H9 (cell line): ENCODE measurements at regions not wholly inside any gene's neighbourhood (a gene's known extent, or its start where the extent isn't known, plus 50 kb on each side); places are given as distances from the start of the nearest gene placed in this dataset.

ENCODE experiments used
- DNase-seq: peaks from one replicate; pipeline ENCODE4 v3.0.0-alpha.2; 2017
- H2AFZ ChIP-seq: one replicate; pipeline ENCODE4 v1.6.1; 2013; ENCODE audit warnings: mild to moderate bottlenecking, low read length, control low read depth, moderate library complexity
- H2AK5ac ChIP-seq: 2 replicates; pipeline ENCODE4 v1.6.1; 2013; ENCODE audit warnings: low read length, control low read depth, mixed read lengths; ENCODE audit not compliant: insufficient read length
- H2BK120ac ChIP-seq: one replicate; pipeline ENCODE4 v1.6.1; 2013; ENCODE audit warnings: low read depth, mild to moderate bottlenecking, low read length, control low read depth, inconsistent platforms; ENCODE audit not compliant: poor library complexity, severe bottlenecking
- H2BK12ac ChIP-seq: 2 replicates; pipeline ENCODE4 v1.6.1; 2013; ENCODE audit warnings: low read length, control low read depth, mixed read lengths, low read depth; ENCODE audit not compliant: insufficient read length
- H2BK15ac ChIP-seq: 2 replicates; pipeline ENCODE4 v1.6.1; 2013; ENCODE audit warnings: low read depth, low read length, control low read depth
- H2BK20ac ChIP-seq: one replicate; pipeline ENCODE4 v1.6.1; 2013; ENCODE audit warnings: low read depth, mild to moderate bottlenecking, low read length, control low read depth, inconsistent platforms; ENCODE audit not compliant: poor library complexity, severe bottlenecking
- H2BK5ac ChIP-seq: 2 replicates; pipeline ENCODE4 v1.6.1; 2013; ENCODE audit warnings: low read length, control low read depth, mixed read lengths; ENCODE audit not compliant: insufficient read length
- H3K14ac ChIP-seq: 2 replicates; pipeline ENCODE4 v1.6.1; 2013; ENCODE audit warnings: low read length, control low read depth; ENCODE audit not compliant: insufficient read depth
- H3K18ac ChIP-seq: 2 replicates; pipeline ENCODE4 v1.6.1; 2013; ENCODE audit warnings: low read depth, mild to moderate bottlenecking, mixed read lengths, low read length, control low read depth; ENCODE audit not compliant: insufficient read length
- H3K23ac ChIP-seq: 2 replicates; pipeline ENCODE4 v1.6.1; 2013; ENCODE audit warnings: low read length, control low read depth, mixed read lengths, low read depth; ENCODE audit not compliant: insufficient read length
- H3K23me2 ChIP-seq: 2 replicates; pipeline ENCODE4 v1.6.1; 2013; ENCODE audit warnings: low read depth, mild to moderate bottlenecking, mixed read lengths, low read length, control low read depth; ENCODE audit not compliant: insufficient read length, poor library complexity, severe bottlenecking
- H3K27ac ChIP-seq: 2 replicates; pipeline ENCODE4 v1.5.1; 2013; ENCODE audit warnings: low read length, control low read depth, mixed read lengths, low read depth; ENCODE audit not compliant: insufficient read length
- H3K27me3 ChIP-seq: 2 replicates; pipeline ENCODE4 v1.6.1; 2013; ENCODE audit warnings: low read length, control low read depth, inconsistent platforms; ENCODE audit not compliant: insufficient read depth
- H3K4ac ChIP-seq: 2 replicates; pipeline ENCODE4 v1.6.1; 2013; ENCODE audit warnings: low read depth, mild to moderate bottlenecking, control low read depth, inconsistent platforms, low read length, moderate library complexity
- H3K4me1 ChIP-seq: 2 replicates; pipeline ENCODE4 v1.6.1; 2013; ENCODE audit warnings: low read length, control low read depth, inconsistent platforms; ENCODE audit not compliant: insufficient read depth
- H3K4me2 ChIP-seq: 2 replicates; pipeline ENCODE4 v1.6.1; 2013; ENCODE audit warnings: low read length, control low read depth, mixed read lengths; ENCODE audit not compliant: insufficient read length, insufficient read depth
- H3K56ac ChIP-seq: 2 replicates; pipeline ENCODE4 v1.6.1; 2013; ENCODE audit warnings: low read depth, mild to moderate bottlenecking, mixed read lengths, low read length, control low read depth; ENCODE audit not compliant: insufficient read length
- H3K79me1 ChIP-seq: 2 replicates; pipeline ENCODE4 v1.6.1; 2013; ENCODE audit warnings: low read depth, mild to moderate bottlenecking, moderate library complexity, low read length, control low read depth, inconsistent platforms; ENCODE audit not compliant: insufficient read depth, poor library complexity, severe bottlenecking
- H3K79me2 ChIP-seq: 2 replicates; pipeline ENCODE4 v1.6.1; 2013; ENCODE audit warnings: low read length, control low read depth, inconsistent platforms; ENCODE audit not compliant: insufficient read depth
- H3K9ac ChIP-seq: 2 replicates; pipeline ENCODE4 v1.6.1; 2013; ENCODE audit warnings: low read length, control low read depth, mixed read lengths; ENCODE audit not compliant: insufficient read length; ENCODE audit errors: extremely low read depth
- H3K9me3 ChIP-seq: one replicate; pipeline ENCODE4 v1.6.1; 2013; ENCODE audit warnings: low read depth, low read length, inconsistent platforms; ENCODE audit not compliant: control insufficient read depth
- H3T11ph ChIP-seq: one replicate; pipeline ENCODE4 v1.6.1; 2013; ENCODE audit warnings: mild to moderate bottlenecking, low read length, control low read depth, inconsistent platforms
- H4K20me1 ChIP-seq: one replicate; pipeline ENCODE4 v1.6.1; 2013; ENCODE audit not compliant: control insufficient read depth, insufficient read length, insufficient read depth
- H4K5ac ChIP-seq: 2 replicates; pipeline ENCODE4 v1.6.1; 2013; ENCODE audit warnings: low read depth, mild to moderate bottlenecking, mixed read lengths, low read length, control low read depth; ENCODE audit not compliant: insufficient read length
- H4K8ac ChIP-seq: replicated peaks from 2 replicates; pipeline ENCODE4 v1.6.1; 2013; ENCODE audit warnings: low read length, control low read depth, mixed read lengths, low read depth; ENCODE audit not compliant: insufficient read length
- H4K91ac ChIP-seq: 2 replicates; pipeline ENCODE4 v1.6.1; 2013; ENCODE audit warnings: low read depth, mild to moderate bottlenecking, moderate library complexity, mixed read lengths, low read length, control low read depth; ENCODE audit not compliant: insufficient read length
- H3K27ac Mint-ChIP-seq, 3 experiments: 2 replicates in 2 of 3; 3 replicates in 1 of 3; pipeline ENCODE4 v1.8.0; 2020 to 2021; ENCODE audit warnings: mixed read lengths in 3 of 3, mild to moderate bottlenecking in 1 of 3, moderate library complexity in 1 of 3
- H3K27me3 Mint-ChIP-seq: 2 replicates; pipeline ENCODE4 v1.8.0; 2021; ENCODE audit warnings: low read depth, mild to moderate bottlenecking, moderate library complexity, mixed read lengths
- H3K36me3 Mint-ChIP-seq, 3 experiments: 2 replicates in 2 of 3; 3 replicates in 1 of 3; pipeline ENCODE4 v1.8.0; 2020 to 2021; ENCODE audit warnings: low read depth in 3 of 3, mixed read lengths in 3 of 3; ENCODE audit not compliant: insufficient read depth in 1 of 3
- H3K4me1 Mint-ChIP-seq, 2 experiments: 2 replicates each; pipeline ENCODE4 v1.8.0; 2020; ENCODE audit warnings: mixed read lengths in 2 of 2
- H3K4me3 Mint-ChIP-seq, 2 experiments: 2 replicates in 1 of 2; 3 replicates in 1 of 2; pipeline ENCODE4 v1.8.0; 2020 to 2021; ENCODE audit warnings: mild to moderate bottlenecking in 2 of 2, mixed read lengths in 2 of 2, moderate library complexity in 1 of 2
- H3K9me3 Mint-ChIP-seq, 2 experiments: 2 replicates in 1 of 2; 3 replicates in 1 of 2; pipeline ENCODE4 v1.8.0; 2020; ENCODE audit warnings: mild to moderate bottlenecking in 2 of 2, mixed read lengths in 2 of 2, moderate library complexity in 1 of 2
- WGBS: extraction: QIAGEN DNeasy Blood & Tissue Kit; methylation state at CpG from one replicate; pipeline ENCODE4 v1.1.7; 2013; ENCODE audit warnings: missing lambda C conversion rate, low lambda C conversion rate, mixed read lengths; ENCODE audit not compliant: insufficient read length; ENCODE audit errors: extremely low coverage; 5-methylcytosine and 5-hydroxymethylcytosine counted together
- TF ChIP-seq, protein P1 (sequence below): fragments of 200-600 bp; sonication (generic); conservative IDR thresholded peaks from 3 replicates; pipeline ENCODE4 v1.8.0; 2021; ENCODE audit warnings: antibody characterized with exemption, mild to moderate bottlenecking

DNA sequence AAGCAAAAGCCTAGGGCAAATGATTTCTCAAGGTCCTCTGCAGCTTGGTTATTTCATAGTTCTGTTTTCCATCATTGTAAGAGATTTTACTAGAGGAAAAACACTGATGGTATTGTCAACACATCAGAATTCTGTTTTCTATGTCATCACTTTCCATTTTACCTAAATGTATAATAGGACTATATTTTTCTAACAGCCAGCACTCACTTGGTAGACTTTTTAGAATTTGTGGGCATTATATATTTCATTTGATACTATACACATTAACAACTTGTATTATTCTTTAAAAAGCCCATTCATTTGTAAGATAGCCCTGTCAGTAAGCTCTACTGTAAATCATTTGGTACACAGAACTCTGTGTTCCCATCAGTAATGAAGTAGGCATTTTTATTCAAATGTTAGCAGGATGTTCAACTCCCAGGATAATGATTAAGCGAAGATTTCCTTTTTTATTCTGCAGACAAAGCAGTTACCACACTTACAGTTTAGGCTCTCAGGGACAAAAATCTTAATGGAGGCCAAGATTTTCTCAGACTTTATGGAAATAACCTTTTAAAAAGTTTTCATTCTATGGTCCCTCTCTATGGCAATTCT lies 143.6 kb upstream of the TEX13C start:
- Histone ChIP-seq H3T11ph (no peak overlapping the region), H3K27ac (no peak overlapping the region)
- H3K4me3 Mint-ChIP-seq, result no peak overlapping the region

More for the DNA sequence above, 143.6 kb upstream of the TEX13C start:
- Histone ChIP-seq H4K8ac (no peak overlapping the region), H3K79me2 (no peaks in the 10 kb centered on the region), H3K23me2 (no peaks in the 10 kb centered on the region), H4K5ac (no peak overlapping the region), H2AK5ac (no peak overlapping the region), H4K91ac (no peak overlapping the region), H3K9ac (no peak overlapping the region), H2BK120ac (no peak overlapping the region), H3K18ac (no peak overlapping the region), H4K20me1 (no peaks in the 10 kb centered on the region), H3K9me3 (peaks cover 5% of the 10 kb centered on the region), H3K14ac (no peak overlapping the region), H3K23ac (no peak overlapping the region), H3K27me3 (no peaks in the 10 kb centered on the region), H3K4ac (no peak overlapping the region), H2BK5ac (no peak overlapping the region), H2BK15ac (no peak overlapping the region), H2AFZ (no peak overlapping the region), H2BK20ac (no peak overlapping the region), H2BK12ac (no peak overlapping the region), H3K4me1 (no peaks in the 10 kb centered on the region), H3K79me1 (no peaks in the 10 kb centered on the region), H3K56ac (no peak overlapping the region), H3K4me2 (no peak overlapping the region)
- TF ChIP-seq, protein P1, sequence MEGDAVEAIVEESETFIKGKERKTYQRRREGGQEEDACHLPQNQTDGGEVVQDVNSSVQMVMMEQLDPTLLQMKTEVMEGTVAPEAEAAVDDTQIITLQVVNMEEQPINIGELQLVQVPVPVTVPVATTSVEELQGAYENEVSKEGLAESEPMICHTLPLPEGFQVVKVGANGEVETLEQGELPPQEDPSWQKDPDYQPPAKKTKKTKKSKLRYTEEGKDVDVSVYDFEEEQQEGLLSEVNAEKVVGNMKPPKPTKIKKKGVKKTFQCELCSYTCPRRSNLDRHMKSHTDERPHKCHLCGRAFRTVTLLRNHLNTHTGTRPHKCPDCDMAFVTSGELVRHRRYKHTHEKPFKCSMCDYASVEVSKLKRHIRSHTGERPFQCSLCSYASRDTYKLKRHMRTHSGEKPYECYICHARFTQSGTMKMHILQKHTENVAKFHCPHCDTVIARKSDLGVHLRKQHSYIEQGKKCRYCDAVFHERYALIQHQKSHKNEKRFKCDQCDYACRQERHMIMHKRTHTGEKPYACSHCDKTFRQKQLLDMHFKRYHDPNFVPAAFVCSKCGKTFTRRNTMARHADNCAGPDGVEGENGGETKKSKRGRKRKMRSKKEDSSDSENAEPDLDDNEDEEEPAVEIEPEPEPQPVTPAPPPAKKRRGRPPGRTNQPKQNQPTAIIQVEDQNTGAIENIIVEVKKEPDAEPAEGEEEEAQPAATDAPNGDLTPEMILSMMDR, result no peak
- Mint-ChIP-seq H3K36me3 (no peaks in the 10 kb centered on the region; a peak in 1 of 7 replicates), H3K4me1 (peaks cover 10 to 16% of the 10 kb centered on the region in 2 experiments), H3K9me3 (peaks cover 0 to 5% of the 10 kb centered on the region in 2 experiments; a peak in 2 of 5 replicates), H3K27ac (peak overlapping the region in 2 of 3 experiments; percentile 38 to 70; a peak in 2 of 7 replicates), H3K27me3 (no peaks in the 10 kb centered on the region)
- DNase-seq, result no peak
- WGBS, result no CpG with 5 or more reads among the region's 1 CpG
